NCI-H2227 (cell line): ENCODE measurements at regions not wholly inside any gene's neighbourhood (a gene's known extent, or its start where the extent isn't known, plus 50 kb on each side); places are given as distances from the start of the nearest gene placed in this dataset.

Experiments
- DNase-seq: peaks from one replicate; lab custom pipeline; 2025; ENCODE audit not compliant: unreplicated experiment; lab: John Stamatoyannopoulos, UW

DNA sequence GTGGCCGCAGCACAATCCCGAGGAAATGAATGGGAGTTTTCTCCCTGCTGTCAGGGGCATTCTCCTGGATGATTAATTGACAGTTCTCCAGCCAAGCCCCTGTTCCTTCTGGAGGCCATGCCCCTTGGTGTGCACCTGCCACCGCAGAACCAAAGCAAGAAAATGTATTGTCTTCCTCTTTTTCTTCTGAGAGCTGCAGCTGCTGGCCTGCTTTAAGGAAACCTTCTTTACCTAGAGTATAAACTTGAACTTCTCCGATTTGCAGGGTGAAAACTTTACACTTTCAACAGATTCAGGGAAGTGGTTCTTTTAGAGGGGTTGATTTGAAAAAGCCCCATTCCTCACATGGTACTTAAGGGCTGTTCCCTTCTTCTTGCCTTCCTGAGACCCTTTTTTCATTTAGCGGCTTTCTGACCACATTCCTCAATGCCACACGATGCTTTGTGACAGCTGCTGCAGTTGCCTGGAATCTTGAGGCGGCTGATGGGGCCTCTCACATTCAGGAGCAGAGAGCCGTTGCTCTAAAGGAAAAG, 402.8 kb downstream of the TXNL1 start:
- peak; percentile 68 for DNase-seq

DNA sequence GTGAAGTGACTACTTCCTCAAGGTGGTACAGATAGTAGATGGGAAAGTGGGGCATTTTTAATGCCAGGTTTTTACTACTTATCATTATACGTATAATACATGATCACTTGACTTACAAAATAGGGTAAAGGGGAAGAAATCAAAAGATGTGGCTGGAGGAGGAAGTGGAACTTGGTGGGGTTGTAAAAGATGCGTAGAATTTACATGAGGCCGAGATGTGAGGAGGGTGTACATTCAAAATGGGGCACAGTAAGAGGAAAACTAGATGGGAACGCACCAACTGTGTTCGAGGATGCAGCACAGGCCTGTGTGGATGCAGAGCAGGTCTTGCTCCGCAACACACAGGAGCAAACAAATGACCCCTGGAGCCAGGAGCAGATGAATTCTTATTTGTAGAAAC, 403.3 kb downstream of the TXNL1 start:
- DNase-seq = no peak

- DNase-seq = no peak
Observed at GRCh38 chr18:56233595-56233994, 404.8 kb downstream of the TXNL1 start.

DNA sequence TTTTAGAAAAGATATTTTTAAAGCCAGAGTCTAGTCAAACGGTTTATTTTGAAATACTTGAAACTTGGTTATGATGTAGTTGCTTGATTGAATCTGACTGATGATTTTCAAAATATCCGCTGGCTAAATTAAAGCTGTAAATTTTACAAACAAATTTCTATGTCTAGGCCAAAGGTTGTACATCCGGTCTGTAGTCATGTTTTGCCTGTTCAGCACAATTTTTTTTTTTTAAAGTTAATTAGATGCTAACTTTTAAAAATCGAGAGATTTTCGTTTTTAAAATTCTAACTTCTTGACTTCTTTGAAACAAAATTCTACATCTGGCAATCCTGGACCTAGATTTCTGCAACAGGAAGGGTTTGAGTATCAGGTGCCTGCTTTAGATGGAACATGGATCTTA, 412.4 kb downstream of the TXNL1 start:
- no peak for DNase-seq

- no peak for DNase-seq
Observed at GRCh38 chr18:56224669-56225561, 413.5 kb downstream of the TXNL1 start.

- DNase-seq = no peak
Observed at GRCh38 chr18:56221195-56222065, 417.0 kb downstream of the TXNL1 start.

DNA sequence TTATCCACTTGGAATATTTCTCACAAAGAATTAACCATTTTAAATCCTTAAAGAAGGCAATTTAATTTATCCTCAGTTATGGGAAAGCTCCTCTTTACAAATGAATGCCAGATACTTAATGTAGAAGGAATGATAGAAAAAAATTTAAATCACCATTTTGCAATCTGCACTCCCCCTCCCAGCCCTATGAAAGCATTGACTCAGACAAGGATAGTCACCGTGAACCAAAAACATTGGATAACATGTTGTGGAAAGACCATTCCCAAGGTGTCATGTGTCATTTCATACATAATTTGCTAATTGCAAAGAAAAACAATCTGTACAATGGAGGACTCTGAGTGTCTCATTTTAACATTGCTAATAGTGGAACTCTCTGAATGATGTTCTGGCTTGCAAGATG, 421.0 kb downstream of the TXNL1 start:
- no peak for DNase-seq

GRCh38 chr18:56214706-56215105, 423.7 kb downstream of the TXNL1 start:
- DNase-seq = no peak

DNA sequence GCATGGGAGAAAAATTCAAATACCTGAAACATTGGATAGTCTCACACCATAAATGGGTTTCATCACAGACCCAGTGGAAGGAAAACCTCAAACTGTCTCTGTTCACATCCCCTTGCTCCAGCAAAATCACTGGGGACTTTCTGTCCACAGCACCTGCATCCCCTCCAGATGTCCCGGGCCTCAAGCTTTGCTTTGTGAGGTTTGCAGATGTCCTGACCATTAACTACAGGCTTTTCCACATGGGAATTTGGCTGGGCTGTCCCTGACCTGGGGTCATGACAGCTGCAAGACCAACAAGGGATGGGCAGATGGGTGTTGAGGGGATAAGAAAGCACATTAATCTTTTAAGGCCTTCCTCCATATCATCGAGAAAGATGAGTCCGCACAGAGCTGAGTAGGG, 427.9 kb downstream of the TXNL1 start:
- no peak for DNase-seq

GRCh38 chr18:56207989-56208388, 430.4 kb downstream of the TXNL1 start:
- no peak for DNase-seq

- DNase-seq = no peak
Observed at GRCh38 chr18:56204052-56204451, 434.3 kb downstream of the TXNL1 start.

DNA sequence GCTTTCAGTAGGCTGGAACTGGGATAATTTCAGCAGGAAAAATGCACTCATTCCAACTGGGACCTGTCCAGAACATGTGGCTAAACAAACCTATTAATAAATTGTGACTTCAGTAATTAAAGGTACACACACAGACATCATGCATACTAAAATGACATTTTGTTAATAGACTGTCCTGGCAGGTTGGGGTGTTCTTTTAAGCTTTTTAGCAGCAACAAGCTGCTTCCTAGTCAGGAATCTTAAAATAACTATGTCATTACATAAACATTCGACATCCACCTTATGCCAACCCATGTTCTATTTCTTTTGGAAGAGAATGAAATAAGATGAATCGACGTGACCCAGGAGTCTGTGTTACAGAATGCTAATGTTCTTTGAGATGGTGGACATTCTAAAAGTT, 435.7 kb downstream of the TXNL1 start:
- DNase-seq = no peak

DNA sequence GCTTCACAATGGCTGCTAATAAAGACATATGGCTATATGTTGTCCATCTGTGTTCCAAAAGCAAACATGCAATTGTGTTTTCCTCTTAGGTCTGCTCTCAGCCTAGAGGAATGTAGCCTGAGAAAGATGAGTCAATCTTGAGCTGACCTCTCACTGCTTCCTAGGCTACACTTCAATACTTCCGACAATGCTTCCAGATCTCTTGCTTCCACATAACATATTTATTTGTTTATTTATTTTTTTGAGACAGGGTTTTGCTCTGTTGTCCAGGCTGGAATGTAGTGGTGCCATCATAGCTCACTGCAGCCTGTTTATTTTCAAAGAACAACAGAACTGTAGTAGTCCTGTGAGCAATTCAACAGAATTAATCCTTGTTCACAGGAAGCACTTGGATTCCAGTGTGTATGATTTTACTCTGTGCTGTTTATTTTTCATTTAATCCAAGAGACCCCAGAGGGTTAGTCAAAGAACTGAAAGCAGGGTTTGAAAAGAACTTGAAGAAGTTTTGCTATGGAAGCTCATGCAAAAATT, 437.9 kb downstream of the TXNL1 start:
- DNase-seq = no peak

DNA sequence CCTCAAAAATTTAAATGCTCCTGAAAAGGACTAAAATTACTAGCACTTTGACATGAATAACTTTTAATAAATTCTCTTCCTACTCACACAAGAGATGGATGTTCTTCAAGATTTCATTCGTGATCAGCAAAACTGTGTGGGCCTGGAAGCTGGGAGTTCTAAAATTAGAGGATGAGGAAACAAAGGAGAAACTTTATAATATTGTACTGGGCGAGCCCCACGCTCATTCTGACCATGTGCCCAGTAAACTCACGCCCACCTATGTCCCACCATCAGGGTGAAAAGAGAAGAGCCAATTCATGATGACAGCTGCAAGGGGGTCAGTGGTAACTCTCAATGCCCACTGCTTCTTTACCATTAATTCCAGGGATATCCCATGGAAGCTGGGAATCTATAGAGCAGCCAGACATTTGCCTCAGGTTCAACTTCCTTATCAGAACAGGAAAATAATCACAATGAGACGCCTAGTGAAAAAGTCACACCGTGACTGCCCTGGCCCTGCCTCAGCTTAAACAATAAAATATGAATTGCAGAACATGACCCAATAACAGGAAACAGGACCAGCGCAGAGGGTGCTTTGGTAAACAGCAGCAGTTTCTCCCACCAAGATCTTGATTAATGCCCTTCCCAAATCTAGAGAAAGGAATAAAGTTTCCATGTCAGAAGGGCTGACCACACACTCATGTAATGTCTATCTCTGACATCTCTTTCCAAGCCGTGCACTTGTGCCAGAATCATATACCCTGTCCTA, 438.6 kb downstream of the TXNL1 start:
- no peak for DNase-seq

DNA sequence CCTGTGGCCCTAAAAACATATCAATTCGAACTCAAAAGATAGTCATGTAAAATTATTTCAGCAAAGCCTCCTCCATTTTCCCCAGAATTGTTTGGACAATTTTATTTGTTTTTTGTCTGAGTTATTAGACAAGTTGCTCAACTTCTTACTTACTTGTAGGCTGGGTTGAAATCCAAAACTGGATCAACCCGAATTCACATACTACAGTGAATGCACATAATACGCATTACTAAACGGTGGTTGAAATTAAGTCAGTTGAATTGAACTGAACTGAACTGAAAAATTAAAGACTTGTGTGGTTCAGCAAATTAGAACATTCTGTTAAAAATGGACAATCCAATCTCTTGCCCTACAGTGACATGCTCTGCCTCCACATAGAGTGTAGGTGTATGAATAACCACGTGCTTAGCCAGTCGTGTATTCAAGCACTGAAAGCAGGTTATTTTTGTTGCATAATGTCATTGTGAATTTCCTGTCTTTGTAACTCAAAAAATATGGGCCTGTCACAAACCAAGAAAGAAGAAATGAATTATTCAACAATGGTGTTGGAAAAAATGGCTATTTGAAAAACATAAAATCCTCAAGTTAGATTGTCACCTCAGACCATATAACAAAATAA, 441.0 kb downstream of the TXNL1 start:
- DNase-seq = no peak

DNA sequence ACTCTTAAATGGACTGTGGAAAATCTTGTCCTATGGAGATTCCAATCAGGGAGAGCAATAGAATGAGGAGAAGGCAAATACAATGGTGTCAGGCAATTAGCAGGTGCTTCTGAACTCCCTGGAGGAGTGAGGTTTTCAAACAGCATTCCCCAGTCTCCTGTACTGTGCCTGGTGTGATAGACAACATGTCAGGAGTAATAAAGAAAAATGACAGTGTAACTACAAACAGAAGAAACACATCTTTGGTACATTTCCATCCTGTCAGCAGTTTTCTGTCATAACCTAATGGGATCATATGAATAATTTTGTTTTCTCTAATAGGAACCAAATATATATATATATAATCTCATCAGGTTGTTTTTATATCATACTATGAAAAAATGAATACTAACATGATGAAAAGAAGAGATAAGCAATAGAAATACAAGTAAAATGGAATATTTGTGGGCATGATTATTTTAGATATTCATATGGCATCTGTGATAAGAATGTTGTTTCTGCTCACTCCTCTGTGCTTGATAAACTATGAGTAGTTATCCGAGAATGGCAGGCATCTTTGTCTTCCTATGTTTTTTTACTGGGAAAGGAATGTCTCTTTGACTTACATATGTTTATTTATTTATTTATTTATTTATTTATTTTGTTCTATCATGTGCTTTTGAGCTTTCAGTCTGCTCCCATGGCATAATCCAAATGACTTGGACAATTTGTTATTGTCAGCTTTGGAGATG, 441.7 kb downstream of the TXNL1 start:
- DNase-seq = no peak

- no peak for DNase-seq
Observed at GRCh38 chr18:56191334-56191733, 447.1 kb downstream of the TXNL1 start.

GRCh38 chr18:56189615-56190014, 448.8 kb downstream of the TXNL1 start:
- no peak for DNase-seq

DNA sequence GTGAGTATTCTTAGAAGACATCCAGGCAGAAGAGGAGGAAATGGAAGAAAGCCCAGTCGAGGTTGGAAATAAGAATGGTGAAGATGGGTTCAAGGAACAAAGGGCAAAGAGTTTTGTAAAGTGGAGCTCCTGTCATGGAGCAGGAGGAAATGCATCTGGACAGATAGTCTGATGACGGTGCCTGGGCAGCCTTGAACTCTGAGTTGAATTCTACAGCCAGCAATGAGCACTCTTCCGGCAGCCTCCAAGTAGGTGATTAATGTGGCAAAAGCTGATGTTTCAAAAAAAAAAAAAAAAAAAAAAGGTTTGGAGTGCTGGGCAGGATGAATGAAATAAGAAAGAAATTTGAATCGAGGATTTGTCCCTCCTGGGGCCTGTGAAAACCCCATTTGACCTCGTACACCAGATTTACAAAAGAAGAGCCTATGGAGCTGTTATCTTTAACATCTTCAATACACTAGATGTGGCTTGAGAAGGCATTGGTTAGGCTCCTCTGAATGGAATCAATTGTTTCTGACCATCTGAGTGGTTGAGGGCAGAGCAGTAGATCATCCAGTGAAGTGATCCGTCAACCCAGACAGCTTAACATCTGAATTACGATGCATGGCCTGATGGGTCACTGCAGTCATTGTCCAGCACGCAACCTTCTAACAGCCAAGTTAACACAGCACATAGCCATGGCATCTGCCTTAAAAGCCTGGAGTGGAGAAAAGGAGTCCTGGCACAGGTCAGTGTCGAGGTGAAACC, 449.7 kb downstream of the TXNL1 start:
- no peak for DNase-seq
